Cardiac septum (tissue), 1 donor: ENCODE measurements at regions not wholly inside any gene's neighbourhood (a gene's known extent, or its start where the extent isn't known, plus 50 kb on each side); places are given as distances from the start of the nearest gene placed in this dataset.
A peak's percentile ranks its signal among the peaks of the same experiment; 100 is the strongest.
"Not testable (repeated sequence)": the region's sequence is repeated elsewhere in the genome, so short reads cannot be mapped to it uniquely, and the experiment has no call there.

Experiments
- DNase-seq: peaks from one replicate; pipeline ENCODE4 v3.0.0-alpha.2; 2020; ENCODE audit warnings: low spot score
- intact Hi-C: fragments of 100-400 bp; cut with DNase I; formaldehyde crosslinking; loops from one replicate; pipeline ENCODE4 v1.14.0; 2022
- donor health status: DM: no; HTN: no; CAD: no.

- intact Hi-C loops, result loop anchor here (1.0 to 5.0 kb wide), 3 partner anchors 430 to 1181 kb away; no protein-coding TSS in a partner anchor
- DNase-seq, result peak; percentile 54
Measured at GRCh38 chr9:19926774-19927173, 137.9 kb upstream of the SLC24A2 start.

GRCh38 chr9:19925674-19926503 lies 137.1 kb upstream of the SLC24A2 start:
- intact Hi-C loops, result loop anchor here (1.0 to 5.0 kb wide), 3 partner anchors 430 to 1181 kb away; no protein-coding TSS in a partner anchor
- DNase-seq, result peak; percentile 80

GRCh38 chr9:19924080-19924479 lies 135.2 kb upstream of the SLC24A2 start:
- no peak for DNase-seq
- intact Hi-C loops, result no loop called here

DNA sequence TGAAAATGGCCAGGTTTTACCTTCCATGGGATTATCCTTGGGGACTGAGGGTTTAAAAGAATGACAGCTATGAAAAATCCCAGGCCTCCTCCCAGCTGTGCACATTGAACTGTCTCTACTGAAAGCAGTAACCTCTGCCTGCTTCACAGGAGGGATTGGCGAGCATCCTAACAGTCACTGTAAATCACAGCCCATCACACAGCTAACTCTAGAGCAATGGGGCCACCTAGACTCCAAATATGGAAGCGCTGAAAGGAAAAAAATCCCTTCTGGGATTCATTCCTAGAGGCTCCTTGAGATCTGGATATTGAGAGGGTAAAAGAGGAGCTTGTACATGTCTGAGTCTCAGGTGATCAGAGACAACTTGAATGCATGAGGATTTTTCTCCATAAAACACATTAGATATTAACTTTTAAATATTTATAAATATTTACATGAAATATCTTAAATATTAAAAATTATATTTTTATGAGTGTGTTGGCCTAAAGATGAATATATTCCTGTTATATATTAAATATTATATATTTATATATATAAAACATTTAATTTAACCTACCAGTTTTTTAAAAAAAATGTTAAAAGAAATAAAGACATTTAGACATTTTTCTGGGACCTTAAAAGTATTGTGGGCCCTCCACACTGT lies 133.8 kb upstream of the SLC24A2 start:
- no peak for DNase-seq
- intact Hi-C loops, result no loop called here

DNA sequence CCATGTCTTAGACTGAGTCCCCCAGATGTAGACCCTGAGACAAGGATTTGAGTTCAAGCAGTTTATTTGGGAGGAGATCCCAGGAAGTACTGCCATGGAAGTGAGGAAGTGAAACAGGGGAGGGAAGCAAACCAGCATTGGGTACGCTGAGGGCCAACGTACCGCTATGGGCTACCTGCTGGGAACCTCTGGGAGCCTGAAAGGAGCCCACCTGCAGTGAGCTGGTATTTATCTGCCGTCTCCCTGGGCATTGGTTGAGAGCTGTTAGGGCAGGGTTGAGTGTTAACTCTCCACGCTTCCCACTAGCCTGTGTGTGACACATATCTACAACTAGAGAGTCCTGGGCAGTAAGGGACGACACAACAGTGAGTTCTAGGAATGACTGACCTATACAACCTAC lies 131.6 kb upstream of the SLC24A2 start:
- intact Hi-C loops, result no loop called here
- no peak for DNase-seq

GRCh38 chr9:19918630-19919029 lies 129.8 kb upstream of the SLC24A2 start:
- no peak for DNase-seq
- intact Hi-C loops, result no loop called here

DNA sequence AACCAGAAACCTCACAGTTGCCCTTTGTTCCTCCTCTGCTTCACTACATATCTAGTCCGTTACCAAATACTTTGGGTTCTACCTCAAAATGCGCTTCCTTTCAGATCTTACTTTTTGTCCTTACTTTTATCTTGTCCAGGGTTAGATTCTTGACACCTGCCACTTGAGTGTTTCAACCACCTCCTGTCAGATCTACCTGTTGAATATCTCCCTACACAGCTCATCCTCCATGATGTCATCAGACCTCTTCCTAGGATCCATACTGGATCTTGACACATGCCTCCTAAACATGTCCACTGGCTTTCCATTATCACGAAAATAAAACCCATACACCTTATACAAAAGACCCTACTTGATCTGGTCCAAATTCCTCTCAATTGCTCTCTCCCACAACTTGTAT lies 125.2 kb upstream of the SLC24A2 start:
- intact Hi-C loops, result no loop called here
- DNase-seq, result no peak

GRCh38 chr9:19913151-19913550 lies 124.3 kb upstream of the SLC24A2 start:
- DNase-seq, result no peak
- intact Hi-C loops, result no loop called here

- no peak for DNase-seq
- intact Hi-C loops, result no loop called here
Measured at GRCh38 chr9:19903076-19903475, 114.2 kb upstream of the SLC24A2 start.

GRCh38 chr9:19901586-19901985 lies 112.7 kb upstream of the SLC24A2 start:
- intact Hi-C loops, result no loop called here
- DNase-seq, result no peak

DNA sequence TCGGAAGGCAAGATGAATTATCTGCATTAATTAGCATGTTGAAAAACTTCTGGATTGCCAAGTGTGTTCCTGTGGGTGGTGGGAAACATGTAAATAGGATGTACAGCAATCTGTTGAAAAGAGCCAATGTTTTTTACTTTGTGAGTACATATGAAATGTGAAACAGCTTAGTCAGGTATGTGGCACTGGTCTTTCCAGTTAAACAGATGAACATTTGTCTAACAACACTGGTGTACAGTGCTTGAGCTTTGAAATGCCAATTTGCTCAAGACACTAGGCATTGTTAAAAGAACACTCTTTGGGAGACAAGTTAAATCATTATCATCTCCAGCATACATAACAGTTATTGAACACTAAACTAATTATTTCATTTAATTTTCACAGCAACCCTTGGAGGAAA lies 107.3 kb upstream of the SLC24A2 start:
- intact Hi-C loops, result no loop called here

DNA sequence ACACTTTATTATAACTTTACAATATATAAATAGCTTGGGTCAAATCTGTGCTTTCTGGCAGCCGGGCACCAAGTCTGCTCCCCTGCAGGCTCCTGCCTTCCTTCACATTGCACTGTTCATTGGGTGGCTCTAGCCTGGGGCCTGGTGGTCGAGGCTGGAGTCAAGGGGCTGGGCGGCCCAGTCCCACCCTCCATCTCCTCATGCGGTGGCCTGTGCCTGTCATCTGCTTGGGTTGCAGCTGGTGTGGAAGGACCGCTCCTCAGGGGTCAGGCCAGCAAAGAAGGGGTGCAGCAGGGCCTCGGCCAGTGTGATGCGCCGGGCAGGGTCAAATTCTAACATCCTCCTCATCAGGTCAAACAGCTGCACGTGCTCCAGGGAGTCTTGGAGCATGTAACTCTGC lies 106.7 kb upstream of the SLC24A2 start:
- DNase-seq, intact Hi-C loops: not testable (repeated sequence)

More for the DNA sequence above, 107.3 kb upstream of the SLC24A2 start:
- DNase-seq, result no peak

GRCh38 chr9:19895006-19895405 lies 106.2 kb upstream of the SLC24A2 start:
- no peak for DNase-seq
- intact Hi-C loops, result no loop called here

GRCh38 chr9:19885608-19886007 lies 96.8 kb upstream of the SLC24A2 start:
- intact Hi-C loops, result no loop called here
- no peak for DNase-seq

DNA sequence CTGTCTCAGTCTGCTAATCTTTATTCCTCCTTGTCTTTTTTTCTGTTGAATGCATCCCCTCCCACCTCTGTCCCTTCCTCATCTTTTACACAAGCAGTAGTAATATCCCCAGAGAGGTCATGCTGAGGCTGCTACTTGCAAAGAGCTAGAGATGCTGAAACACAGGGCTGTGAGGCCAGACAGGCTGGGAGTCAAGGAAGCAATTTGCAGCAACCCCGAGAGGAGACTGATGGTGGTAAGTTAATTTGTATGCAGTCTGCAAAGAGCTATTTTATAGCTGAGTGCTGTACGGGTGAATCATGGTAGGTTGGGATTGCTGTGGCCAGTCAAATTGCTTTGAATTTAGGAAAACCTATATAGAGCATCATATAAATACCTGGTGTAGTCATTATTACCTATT lies 90.2 kb upstream of the SLC24A2 start:
- intact Hi-C loops, result no loop called here
- no peak for DNase-seq

DNA sequence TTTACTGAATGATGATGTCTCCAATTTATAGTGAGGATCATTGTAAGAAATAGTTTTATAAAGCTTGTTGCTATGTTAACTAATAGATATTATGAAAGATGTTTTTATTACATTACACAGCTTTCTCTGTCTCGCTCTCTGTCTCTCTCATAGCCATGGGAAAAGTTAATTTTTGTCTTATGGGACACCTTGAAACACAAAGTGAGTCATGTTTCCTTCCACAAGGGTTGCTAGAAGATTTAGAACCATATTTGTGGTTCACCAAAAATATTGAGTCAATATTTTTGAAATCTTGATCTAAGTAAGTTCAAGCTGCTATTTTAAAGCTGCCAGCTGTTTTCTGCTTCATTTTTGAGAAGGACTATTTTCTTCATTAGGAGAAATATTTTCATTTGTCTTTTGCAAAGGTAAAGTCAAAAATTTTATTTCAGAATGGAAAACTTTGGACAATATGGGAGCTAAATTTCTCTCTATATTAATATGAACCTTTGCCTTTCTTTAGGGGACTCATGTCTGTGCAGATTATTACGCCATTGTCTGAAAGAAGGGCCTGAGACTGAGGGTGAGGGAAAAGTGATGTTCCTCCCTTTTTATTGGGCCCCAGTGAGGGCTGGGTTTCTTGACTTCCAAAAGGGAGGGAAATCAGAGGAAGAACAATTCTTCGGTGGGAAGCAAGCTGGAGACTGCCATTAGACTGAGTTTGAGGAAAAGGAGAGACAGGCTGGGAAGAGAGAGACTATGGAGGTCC lies 87.9 kb upstream of the SLC24A2 start:
- no peak for DNase-seq
- intact Hi-C loops, result no loop called here

DNA sequence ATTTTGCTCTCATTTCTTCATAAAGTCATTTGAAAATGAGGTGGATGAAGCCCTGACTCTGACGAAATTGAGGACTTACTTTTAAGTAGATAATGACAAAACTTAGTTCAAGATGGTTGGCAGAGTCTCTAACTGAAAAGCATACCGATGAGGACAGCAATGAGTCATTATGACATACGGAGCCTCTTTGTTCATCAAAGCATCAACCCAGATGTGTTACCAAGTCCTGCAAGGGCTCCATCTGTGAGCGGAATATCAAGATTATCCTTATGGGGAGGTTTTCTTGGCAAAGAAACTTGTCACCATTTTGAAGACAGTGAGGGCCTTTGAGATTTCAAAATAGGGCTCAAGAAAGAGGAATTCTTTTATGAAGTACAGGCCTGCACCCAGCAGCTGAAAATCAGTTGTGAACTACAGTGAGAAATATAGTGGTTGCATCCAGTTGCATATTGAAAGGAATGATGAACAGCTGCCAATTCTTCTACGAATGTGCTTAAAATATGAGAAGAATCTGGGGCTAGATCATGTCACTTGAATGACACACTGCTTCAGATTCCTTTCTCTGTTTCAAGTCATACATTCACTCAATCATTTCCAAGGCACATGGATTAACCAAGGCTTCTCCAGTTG lies 86.6 kb upstream of the SLC24A2 start:
- DNase-seq, result no peak
- intact Hi-C loops, result no loop called here

DNA sequence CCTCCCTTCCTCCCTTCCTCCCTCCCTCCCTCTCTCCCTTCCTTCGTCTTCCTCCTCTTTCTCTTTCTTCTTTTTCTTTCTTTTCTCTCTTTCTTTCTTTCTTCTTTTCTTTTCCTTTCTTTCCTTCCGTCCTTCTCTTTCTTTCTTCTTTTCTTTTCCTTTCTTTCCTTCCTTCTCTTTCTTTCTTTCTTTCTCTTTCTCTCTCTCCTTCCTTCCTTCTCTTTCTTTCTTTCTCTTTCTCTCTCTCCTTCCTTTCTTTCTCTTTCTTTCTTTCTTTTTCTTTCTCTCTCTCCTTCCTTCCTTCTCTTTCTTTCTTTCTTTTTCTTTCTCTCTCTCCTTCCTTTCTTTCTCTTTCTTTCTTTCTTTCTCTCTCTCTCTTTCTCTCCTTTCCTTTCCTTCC lies 84.4 kb upstream of the SLC24A2 start:
- intact Hi-C loops, DNase-seq: not testable (repeated sequence)

GRCh38 chr9:19870988-19871387 lies 82.2 kb upstream of the SLC24A2 start:
- intact Hi-C loops, result no loop called here
- DNase-seq, result no peak

DNA sequence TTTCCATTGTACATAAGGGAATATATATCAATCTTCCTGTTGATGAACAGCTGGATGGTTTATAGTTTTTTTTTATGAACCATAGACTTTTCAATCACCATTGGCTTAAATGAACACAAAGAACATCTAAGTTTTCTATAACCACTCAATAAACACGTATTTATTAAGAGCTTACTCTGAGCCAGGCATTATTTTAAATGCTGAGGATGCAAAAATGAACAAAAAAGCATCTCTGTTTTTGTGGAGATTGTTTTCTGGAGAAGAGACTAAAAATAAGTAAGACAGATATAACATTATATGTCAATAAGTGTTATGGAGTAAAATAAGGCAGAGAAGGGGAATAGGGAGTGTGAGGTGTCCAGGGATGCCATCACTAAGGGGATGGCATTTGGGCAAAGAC lies 52.1 kb upstream of the SLC24A2 start:
- DNase-seq, result no peak
- intact Hi-C loops, result no loop called here
